Chondrocyte (in vitro differentiated cells): ENCODE measurements at regions not wholly inside any gene's neighbourhood (a gene's known extent, or its start where the extent isn't known, plus 50 kb on each side); places are given as distances from the start of the nearest gene placed in this dataset.

ENCODE experiments used
- DNase-seq: peaks from one replicate; pipeline ENCODE4 v3.0.0; 2021; ENCODE audit warnings: mixed read lengths, low spot score
- H3K27ac Mint-ChIP-seq: one replicate; pipeline ENCODE4 v1.8.0; 2021; ENCODE audit warnings: mild to moderate bottlenecking, moderate library complexity, mixed read lengths; ENCODE audit not compliant: unreplicated experiment
- H3K27me3 Mint-ChIP-seq: 2 replicates; pipeline ENCODE4 v1.8.0; 2021; ENCODE audit warnings: low read depth, mixed read lengths
- H3K36me3 Mint-ChIP-seq: 2 replicates; pipeline ENCODE4 v1.8.0; 2021; ENCODE audit warnings: low read depth, mixed read lengths
- H3K4me1 Mint-ChIP-seq: 2 replicates; pipeline ENCODE4 v1.8.0; 2021; ENCODE audit warnings: low read depth, mild to moderate bottlenecking, mixed read lengths
- H3K4me3 Mint-ChIP-seq: one replicate; pipeline ENCODE4 v1.8.0; 2021; ENCODE audit warnings: mild to moderate bottlenecking, moderate library complexity, mixed read lengths; ENCODE audit not compliant: unreplicated experiment
- H3K9me3 Mint-ChIP-seq: 2 replicates; pipeline ENCODE4 v1.8.0; 2021; ENCODE audit warnings: low read depth, mixed read lengths
- CTCF ChIP-seq: fragments of 200-600 bp; sonication (generic); IDR thresholded peaks from 2 replicates; pipeline ENCODE4 v1.5.0; 2021; ENCODE audit warnings: antibody characterized with exemption, mild to moderate bottlenecking, moderate library complexity

DNA sequence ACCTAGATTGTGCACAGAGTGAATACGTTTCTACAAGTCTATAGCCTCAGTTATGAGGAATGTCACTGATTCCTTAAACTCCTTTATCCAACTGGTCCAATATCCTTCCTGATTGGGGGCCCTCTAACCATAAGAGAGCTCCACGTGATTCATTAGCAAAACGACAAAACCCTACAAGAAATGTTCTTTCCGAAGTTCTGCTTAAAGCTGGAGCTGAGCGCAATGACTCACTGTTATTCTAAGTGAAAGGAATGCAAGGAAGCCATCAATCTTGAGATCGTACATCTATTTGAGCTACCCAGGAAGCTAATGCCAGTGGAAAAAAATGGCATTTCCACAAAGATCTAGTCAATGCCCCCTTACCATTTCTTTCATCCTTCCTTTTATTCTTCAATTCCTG lies 354.9 kb upstream of the CDH20 start:
- Mint-ChIP-seq H3K27me3 (no peaks in the 10 kb centered on the region), H3K4me3 (no peak overlapping the region), H3K27ac (peak overlapping the region; percentile 66), H3K9me3 (no peaks in the 10 kb centered on the region), H3K4me1 (peaks cover 49% of the 10 kb centered on the region), H3K36me3 (no peaks in the 10 kb centered on the region)
- no peak for TF ChIP-seq CTCF
- no peak for DNase-seq

- H3K36me3 Mint-ChIP-seq = no peaks in the 10 kb centered on the region
- H3K27ac Mint-ChIP-seq = no peak overlapping the region
- H3K9me3 Mint-ChIP-seq = no peaks in the 10 kb centered on the region
- TF ChIP-seq CTCF = no peak
- H3K4me3 Mint-ChIP-seq = no peak overlapping the region
- H3K27me3 Mint-ChIP-seq = no peaks in the 10 kb centered on the region
- no peak for DNase-seq
- H3K4me1 Mint-ChIP-seq = peaks cover 60% of the 10 kb centered on the region
Measured at GRCh38 chr18:60980422-60981005, 352.7 kb upstream of the CDH20 start.

DNA sequence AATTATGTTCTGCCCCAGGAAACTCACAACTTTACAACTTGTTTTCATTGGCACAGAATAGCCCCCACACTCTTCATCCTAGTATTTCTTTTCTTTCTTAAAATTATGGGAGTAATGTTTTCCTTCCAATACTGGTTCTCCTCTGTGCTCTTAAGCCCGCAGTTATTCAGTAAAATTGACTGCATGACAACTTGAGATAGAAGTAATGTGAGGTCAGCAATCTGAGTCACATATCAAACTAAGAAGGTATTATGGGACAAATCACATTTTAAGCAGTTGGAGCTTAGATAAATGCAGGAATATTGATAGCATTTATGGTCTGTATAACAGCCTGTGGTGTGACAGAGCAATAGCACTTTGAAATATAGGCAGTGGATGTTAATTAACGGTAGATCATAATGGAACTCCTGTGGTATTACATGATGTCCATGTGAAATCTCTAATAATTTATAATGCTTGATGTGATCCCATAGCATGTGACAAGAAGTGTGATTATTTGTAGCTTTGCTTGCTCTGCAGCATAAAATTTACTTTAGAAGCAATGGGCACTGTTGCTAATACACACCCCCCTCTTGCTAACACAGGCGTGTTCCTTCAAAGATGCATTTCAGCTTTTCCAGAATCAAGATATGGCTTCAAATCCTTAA lies 351.4 kb upstream of the CDH20 start:
- H3K4me3 Mint-ChIP-seq = no peak overlapping the region
- H3K9me3 Mint-ChIP-seq = peaks cover 8% of the 10 kb centered on the region
- no peaks in the 10 kb centered on the region for H3K36me3 Mint-ChIP-seq
- H3K27ac Mint-ChIP-seq = no peak overlapping the region
- H3K27me3 Mint-ChIP-seq = no peaks in the 10 kb centered on the region
- H3K4me1 Mint-ChIP-seq = peaks cover 59% of the 10 kb centered on the region
- DNase-seq = no peak
- no peak for TF ChIP-seq CTCF

- H3K4me1 Mint-ChIP-seq = peaks cover 56% of the 10 kb centered on the region
- no peak overlapping the region for H3K27ac Mint-ChIP-seq
- no peaks in the 10 kb centered on the region for H3K27me3 Mint-ChIP-seq
- no peak overlapping the region for H3K4me3 Mint-ChIP-seq
- TF ChIP-seq CTCF = no peak
- no peak for DNase-seq
- no peaks in the 10 kb centered on the region for H3K36me3 Mint-ChIP-seq
- peaks cover 8% of the 10 kb centered on the region for H3K9me3 Mint-ChIP-seq
Measured at GRCh38 chr18:60982329-60982695, 350.9 kb upstream of the CDH20 start.

- no peak overlapping the region for H3K27ac Mint-ChIP-seq
- no peaks in the 10 kb centered on the region for H3K27me3 Mint-ChIP-seq
- H3K4me3 Mint-ChIP-seq = no peak overlapping the region
- H3K4me1 Mint-ChIP-seq = peaks cover 50% of the 10 kb centered on the region
- H3K9me3 Mint-ChIP-seq = peaks cover 8% of the 10 kb centered on the region
- no peaks in the 10 kb centered on the region for H3K36me3 Mint-ChIP-seq
- no peak for TF ChIP-seq CTCF
- DNase-seq = no peak
Measured at GRCh38 chr18:60982928-60983327, 350.3 kb upstream of the CDH20 start.
